ENCODE measurements at regions not wholly inside any gene's neighbourhood (a gene's known extent, or its start where the extent isn't known, plus 50 kb on each side); places are given as distances from the start of the nearest gene placed in this dataset.

- H3K27ac ChIP-seq, result no peak overlapping the region
- no peak for TF ChIP-seq ZFX (IDR thresholded peaks at IDR 0.05)
- no peak for TF ChIP-seq CTCF (conservative IDR thresholded peaks at IDR 0.05)
Measured at GRCh38 chr3:73952781-73953180, 328.0 kb upstream of the PDZRN3 start.

- H3K27ac ChIP-seq, result no peak overlapping the region
- TF ChIP-seq CTCF (conservative IDR thresholded peaks at IDR 0.05) (no peak), ZFX (IDR thresholded peaks at IDR 0.05) (no peak)
Measured at GRCh38 chr3:73950865-73951558, 326.3 kb upstream of the PDZRN3 start.

- H3K27ac ChIP-seq, result no peak overlapping the region
- TF ChIP-seq CTCF (conservative IDR thresholded peaks at IDR 0.05), result no peak
- no peak for TF ChIP-seq ZFX (IDR thresholded peaks at IDR 0.05)
Measured at GRCh38 chr3:73945541-73945940, 320.8 kb upstream of the PDZRN3 start.

GRCh38 chr3:73939985-73940384 lies 315.2 kb upstream of the PDZRN3 start:
- TF ChIP-seq CTCF (conservative IDR thresholded peaks at IDR 0.05), result no peak
- no peak for TF ChIP-seq ZFX (IDR thresholded peaks at IDR 0.05)

GRCh38 chr3:73933585-73933984 lies 308.8 kb upstream of the PDZRN3 start:
- no peak overlapping the region for H3K27ac ChIP-seq
- TF ChIP-seq ZFX (IDR thresholded peaks at IDR 0.05) (no peak), CTCF (conservative IDR thresholded peaks at IDR 0.05) (no peak)

More at GRCh38 chr3:73939985-73940384, 315.2 kb upstream of the PDZRN3 start:
- no peak overlapping the region for H3K27ac ChIP-seq

- no peak overlapping the region for H3K27ac ChIP-seq
- no peak for TF ChIP-seq ZFX (IDR thresholded peaks at IDR 0.05)
- no peak for TF ChIP-seq CTCF (conservative IDR thresholded peaks at IDR 0.05)
Measured at GRCh38 chr3:73927203-73927570, 302.4 kb upstream of the PDZRN3 start.

GRCh38 chr3:73926360-73927202 lies 301.8 kb upstream of the PDZRN3 start:
- H3K27ac ChIP-seq, result no peak overlapping the region
- TF ChIP-seq CTCF (conservative IDR thresholded peaks at IDR 0.05) (no peak), ZFX (IDR thresholded peaks at IDR 0.05) (no peak)

Measured in C4-2B (cell line).